Ishikawa (cell line): ENCODE measurements at regions not wholly inside any gene's neighbourhood (a gene's known extent, or its start where the extent isn't known, plus 50 kb on each side); places are given as distances from the start of the nearest gene placed in this dataset.

Experiments
- CEBPB ChIP-seq: IDR thresholded peaks from 2 replicates; pipeline ENCODE4 v1.6.1; 2012
- MAX ChIP-seq: IDR thresholded peaks from 2 replicates; pipeline ENCODE4 v1.6.1; 2012
- YY1 ChIP-seq: IDR thresholded peaks from 2 replicates; pipeline ENCODE4 v1.6.1; 2012; ENCODE audit warnings: low read depth

GRCh38 chr16:26198221-26198620 is 506.5 kb downstream of the HS3ST4 start:
- TF ChIP-seq CEBPB, result no peak
- TF ChIP-seq MAX, result no peak
- TF ChIP-seq YY1, result no peak
